ENCODE measurements at regions not wholly inside any gene's neighbourhood (a gene's known extent, or its start where the extent isn't known, plus 50 kb on each side); places are given as distances from the start of the nearest gene placed in this dataset.

- Histone ChIP-seq H3K27me3 (ENCODE audit: control insufficient read depth, insufficient read depth, low read length) (no peaks in the 10 kb centered on the region), H3K4me3 (ENCODE audit: low read depth, low read length) (no peak overlapping the region), H3K36me3 (ENCODE audit: control insufficient read depth, insufficient read depth, low read length) (no peaks in the 10 kb centered on the region)
- DNase-seq (ENCODE audit: low read depth), result no peak
- no peak for FAIRE-seq
- TF ChIP-seq CTCF (IDR thresholded peaks at IDR 0.05; ENCODE audit: insufficient read depth, low read length, severe bottlenecking), result no peak
Measured at GRCh38 chr11:134642206-134642605, 230.2 kb upstream of the B3GAT1 start.

- H3K27me3 ChIP-seq (ENCODE audit: control insufficient read depth, insufficient read depth, low read length), result no peaks in the 10 kb centered on the region
Measured at GRCh38 chr11:134640971-134641968, 229.2 kb upstream of the B3GAT1 start.

GRCh38 chr11:134640536-134640935, 228.5 kb upstream of the B3GAT1 start:
- H3K36me3 ChIP-seq (ENCODE audit: control insufficient read depth, insufficient read depth, low read length), result no peaks in the 10 kb centered on the region
- TF ChIP-seq CTCF (IDR thresholded peaks at IDR 0.05; ENCODE audit: insufficient read depth, low read length, severe bottlenecking), result no peak
- no peak for DNase-seq (ENCODE audit: low read depth)
- H3K4me3 ChIP-seq (ENCODE audit: low read depth, low read length), result no peak overlapping the region
- no peaks in the 10 kb centered on the region for H3K27me3 ChIP-seq (ENCODE audit: control insufficient read depth, insufficient read depth, low read length)
- no peak for FAIRE-seq

More at GRCh38 chr11:134640971-134641968, 229.2 kb upstream of the B3GAT1 start:
- no peak for TF ChIP-seq CTCF (IDR thresholded peaks at IDR 0.05; ENCODE audit: insufficient read depth, low read length, severe bottlenecking)
- DNase-seq (ENCODE audit: low read depth), result no peak
- no peak overlapping the region for H3K4me3 ChIP-seq (ENCODE audit: low read depth, low read length)
- FAIRE-seq, result no peak
- H3K36me3 ChIP-seq (ENCODE audit: control insufficient read depth, insufficient read depth, low read length), result no peaks in the 10 kb centered on the region

- no peaks in the 10 kb centered on the region for H3K27me3 ChIP-seq (ENCODE audit: control insufficient read depth, insufficient read depth, low read length)
- no peak for TF ChIP-seq CTCF (IDR thresholded peaks at IDR 0.05; ENCODE audit: insufficient read depth, low read length, severe bottlenecking)
- no peak for FAIRE-seq
- no peaks in the 10 kb centered on the region for H3K36me3 ChIP-seq (ENCODE audit: control insufficient read depth, insufficient read depth, low read length)
- DNase-seq (ENCODE audit: low read depth), result peak; percentile 18
- H3K4me3 ChIP-seq (ENCODE audit: low read depth, low read length), result no peak overlapping the region
Measured at GRCh38 chr11:134639586-134640330, 227.7 kb upstream of the B3GAT1 start.

DNA sequence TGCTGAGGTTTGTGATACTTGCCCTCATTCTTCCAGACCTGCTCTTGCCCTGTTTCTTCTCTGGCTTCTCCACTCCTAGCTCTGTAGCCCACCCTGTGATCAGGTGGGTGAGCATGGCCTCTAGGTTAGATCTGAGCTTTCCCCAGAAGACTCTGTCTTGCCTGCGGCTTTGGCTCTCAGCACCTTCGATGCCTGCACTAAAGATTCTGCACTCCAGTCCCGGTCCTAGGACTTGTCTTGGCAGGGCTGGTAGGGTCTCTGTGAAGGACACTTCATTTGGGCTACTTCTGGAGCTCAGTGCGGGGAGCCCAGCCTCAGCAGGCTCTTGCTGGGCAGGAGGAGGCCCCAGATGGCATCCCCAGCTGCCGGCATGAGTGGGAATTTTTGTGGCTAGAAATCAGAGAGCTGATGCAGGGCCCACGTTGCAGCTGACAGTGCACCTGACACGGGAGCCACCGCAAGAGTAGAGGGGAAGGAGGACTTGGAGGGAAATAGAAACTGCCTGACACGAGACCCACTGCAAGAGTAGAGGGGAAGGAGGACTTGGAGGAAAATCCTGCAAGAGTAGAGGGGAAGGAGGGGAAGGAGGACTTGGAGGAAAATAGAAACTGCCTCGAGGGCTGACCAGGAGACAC, 226.9 kb upstream of the B3GAT1 start:
- no peaks in the 10 kb centered on the region for H3K36me3 ChIP-seq (ENCODE audit: control insufficient read depth, insufficient read depth, low read length)
- TF ChIP-seq CTCF (IDR thresholded peaks at IDR 0.05; ENCODE audit: insufficient read depth, low read length, severe bottlenecking), result no peak
- H3K27me3 ChIP-seq (ENCODE audit: control insufficient read depth, insufficient read depth, low read length), result no peaks in the 10 kb centered on the region
- no peak overlapping the region for H3K4me3 ChIP-seq (ENCODE audit: low read depth, low read length)
- FAIRE-seq (no peak), DNase-seq (ENCODE audit: low read depth) (no peak)

Data from bronchial epithelial cell (primary cell).